GM12873 (cell line): ENCODE measurements at regions not wholly inside any gene's neighbourhood (a gene's known extent, or its start where the extent isn't known, plus 50 kb on each side); places are given as distances from the start of the nearest gene placed in this dataset.

Source experiments
- TF ChIP-seq, protein P1 (sequence below): IDR thresholded peaks from 2 replicates; pipeline ENCODE4 v1.5.1; 2012; ENCODE audit warnings: low read depth, mild to moderate bottlenecking, moderate library complexity, low read length, control low read depth; ENCODE audit not compliant: insufficient read depth; ENCODE audit errors: missing control alignments

DNA sequence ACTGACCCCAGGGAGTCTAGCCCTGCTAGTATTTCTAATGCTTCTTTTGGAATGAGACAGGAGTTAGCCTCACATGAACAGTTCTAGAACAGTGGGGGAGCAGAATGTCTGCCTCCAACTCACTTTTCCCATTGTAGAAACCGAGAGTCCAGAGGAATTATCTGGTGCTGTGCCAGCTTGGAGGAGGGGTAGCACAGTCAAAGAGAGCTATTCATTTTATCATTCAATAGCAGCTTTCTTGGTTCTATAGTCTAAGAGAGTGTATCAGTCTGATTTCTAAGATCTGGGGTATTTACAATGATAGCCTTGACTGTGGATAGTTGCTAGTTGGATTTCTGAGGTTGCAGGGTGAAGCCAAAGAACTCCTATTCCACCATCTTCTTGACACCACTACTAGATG lies 448.2 kb downstream of the RFPL4B start:
- TF ChIP-seq, protein P1, sequence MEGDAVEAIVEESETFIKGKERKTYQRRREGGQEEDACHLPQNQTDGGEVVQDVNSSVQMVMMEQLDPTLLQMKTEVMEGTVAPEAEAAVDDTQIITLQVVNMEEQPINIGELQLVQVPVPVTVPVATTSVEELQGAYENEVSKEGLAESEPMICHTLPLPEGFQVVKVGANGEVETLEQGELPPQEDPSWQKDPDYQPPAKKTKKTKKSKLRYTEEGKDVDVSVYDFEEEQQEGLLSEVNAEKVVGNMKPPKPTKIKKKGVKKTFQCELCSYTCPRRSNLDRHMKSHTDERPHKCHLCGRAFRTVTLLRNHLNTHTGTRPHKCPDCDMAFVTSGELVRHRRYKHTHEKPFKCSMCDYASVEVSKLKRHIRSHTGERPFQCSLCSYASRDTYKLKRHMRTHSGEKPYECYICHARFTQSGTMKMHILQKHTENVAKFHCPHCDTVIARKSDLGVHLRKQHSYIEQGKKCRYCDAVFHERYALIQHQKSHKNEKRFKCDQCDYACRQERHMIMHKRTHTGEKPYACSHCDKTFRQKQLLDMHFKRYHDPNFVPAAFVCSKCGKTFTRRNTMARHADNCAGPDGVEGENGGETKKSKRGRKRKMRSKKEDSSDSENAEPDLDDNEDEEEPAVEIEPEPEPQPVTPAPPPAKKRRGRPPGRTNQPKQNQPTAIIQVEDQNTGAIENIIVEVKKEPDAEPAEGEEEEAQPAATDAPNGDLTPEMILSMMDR: no peak

DNA sequence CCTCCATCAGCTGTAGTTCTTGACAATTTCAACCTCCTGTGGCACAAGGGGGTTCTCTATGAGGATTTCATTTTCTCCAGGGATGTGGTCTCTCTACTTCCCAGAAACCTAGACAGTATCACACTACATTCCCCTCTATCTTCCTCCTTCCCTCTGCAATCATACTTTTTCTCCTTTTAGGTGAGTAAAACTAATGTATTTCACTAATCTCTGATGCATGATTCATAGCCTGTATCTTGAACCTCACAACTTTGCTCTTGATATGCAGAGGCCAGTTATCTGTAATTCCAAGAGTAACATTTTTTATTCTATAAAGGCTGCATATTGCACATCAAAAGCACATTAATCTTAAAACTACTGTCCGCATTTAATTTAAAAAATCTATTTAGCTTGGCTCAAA lies 449.6 kb downstream of the RFPL4B start:
- TF ChIP-seq, protein P1: no peak

DNA sequence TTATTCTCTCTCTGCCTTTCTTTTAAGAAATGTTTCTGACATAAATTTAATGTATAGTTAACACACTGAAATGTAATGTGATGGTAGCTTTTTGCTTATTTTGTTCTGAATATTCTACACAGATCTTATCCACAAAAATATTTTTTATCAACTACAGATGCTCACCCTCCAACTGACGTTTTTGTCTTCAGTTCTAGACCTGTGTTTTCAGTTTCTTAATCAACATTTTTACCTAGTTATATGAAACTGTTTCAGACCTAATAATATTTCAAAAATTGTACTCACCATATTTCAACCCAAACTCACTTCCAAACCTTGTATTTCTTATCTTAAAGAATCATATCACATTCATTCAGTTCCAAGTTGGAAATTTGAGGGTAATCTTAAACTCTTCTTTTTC lies 452.8 kb downstream of the RFPL4B start:
- TF ChIP-seq, protein P1: no peak

DNA sequence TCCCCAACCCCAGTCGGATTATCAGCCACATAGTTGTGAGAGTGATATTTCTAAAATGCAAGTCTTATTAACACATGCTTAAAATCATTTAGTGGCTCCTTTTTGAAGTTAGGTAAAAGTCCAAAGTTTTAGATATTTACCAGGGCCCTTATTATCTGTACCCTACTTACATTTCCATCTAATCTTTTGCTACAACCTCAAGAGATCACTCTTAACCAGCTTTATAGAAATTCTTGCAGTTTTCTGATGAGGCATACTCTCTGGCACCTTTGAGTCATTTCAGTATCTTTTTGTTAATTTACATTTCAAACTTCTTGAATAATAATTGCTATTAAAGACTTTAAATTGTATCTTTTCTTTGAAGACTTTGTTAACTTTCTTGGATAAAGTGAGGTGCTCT lies 453.3 kb downstream of the RFPL4B start:
- TF ChIP-seq, protein P1: no peak

DNA sequence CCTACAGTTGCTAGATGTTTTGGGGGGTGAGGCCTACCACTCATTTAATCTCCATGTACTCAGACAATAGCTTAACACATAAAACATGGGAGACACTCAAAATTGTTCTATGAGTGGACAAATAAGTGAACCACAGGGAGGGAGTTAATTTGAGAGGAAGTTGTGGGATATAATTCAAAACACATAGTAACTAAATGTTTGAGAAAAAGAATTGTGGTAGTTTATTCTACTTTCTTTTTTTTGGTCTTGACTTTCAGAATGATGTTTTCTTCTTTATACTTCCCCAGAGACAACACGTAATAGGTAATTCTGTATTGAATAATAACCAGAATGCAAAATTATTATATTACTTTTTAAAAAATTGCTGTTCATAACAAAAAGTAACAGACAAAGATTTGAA lies 453.8 kb downstream of the RFPL4B start:
- TF ChIP-seq, protein P1: no peak

DNA sequence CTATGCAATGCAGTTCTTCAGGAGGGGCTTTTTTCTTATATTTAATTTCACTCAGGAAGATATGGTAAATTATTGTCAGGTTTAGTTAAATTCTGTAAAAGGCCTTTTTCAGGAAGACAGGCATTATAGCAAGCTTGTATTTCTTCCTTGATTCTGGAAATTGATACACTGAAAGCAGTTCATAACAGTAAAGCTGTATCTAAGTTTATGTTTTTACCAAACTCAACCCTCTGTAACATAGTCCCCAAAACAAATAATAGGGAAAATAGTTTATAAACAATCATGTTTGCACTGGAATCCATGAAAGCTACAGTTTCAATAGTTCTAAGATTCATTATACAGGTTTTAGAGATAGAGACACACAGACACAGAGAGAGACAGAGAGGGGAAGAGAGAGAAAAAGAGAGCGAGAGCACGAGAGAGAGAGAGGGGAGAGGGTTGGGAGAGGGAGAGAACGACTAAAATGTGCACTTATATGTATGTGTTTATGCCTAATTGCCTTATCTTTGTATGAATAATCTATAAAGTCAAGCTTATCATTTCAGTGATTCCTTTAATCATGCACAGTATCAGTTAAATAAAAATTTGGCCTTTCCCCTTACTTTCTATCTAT lies 454.4 kb downstream of the RFPL4B start:
- TF ChIP-seq, protein P1: no peak

DNA sequence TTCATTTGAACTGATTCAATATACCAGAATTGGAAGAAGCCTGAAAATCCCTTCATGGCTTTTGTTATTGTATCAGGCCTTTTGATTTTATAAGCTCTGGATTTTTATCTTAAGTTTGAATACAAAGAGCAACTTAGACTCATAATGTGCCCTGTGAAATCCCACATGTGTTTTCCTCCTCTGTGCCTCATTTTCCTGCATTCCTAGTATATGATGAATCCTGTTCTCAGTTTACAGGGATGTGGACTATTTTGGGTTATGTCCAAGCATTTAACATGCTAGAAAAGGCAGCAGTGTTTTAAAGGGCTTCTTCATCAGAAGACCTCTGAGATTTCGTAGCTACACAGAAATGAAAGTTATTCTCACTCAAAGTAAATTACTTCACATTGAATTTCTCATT lies 455.0 kb downstream of the RFPL4B start:
- TF ChIP-seq, protein P1: no peak
